ENCODE measurements at regions not wholly inside any gene's neighbourhood (a gene's known extent, or its start where the extent isn't known, plus 50 kb on each side); places are given as distances from the start of the nearest gene placed in this dataset.

- no peak overlapping the region for H3K27ac ChIP-seq (ENCODE audit: low read depth, low read length)
Measured at GRCh38 chr2:12534646-12535263, 182.0 kb upstream of the TRIB2 start.

GRCh38 chr2:12536976-12537375 is 179.8 kb upstream of the TRIB2 start:
- Histone ChIP-seq H3K27ac (ENCODE audit: low read depth, low read length) (no peak overlapping the region), H3K9me3 (ENCODE audit: control insufficient read depth, low read length) (no peaks in the 10 kb centered on the region), H3K4me1 (ENCODE audit: control insufficient read depth, insufficient read depth, low read length) (peaks cover 7% of the 10 kb centered on the region), H3K9ac (ENCODE audit: extremely low read depth, low read length, poor library complexity, severe bottlenecking) (no peak overlapping the region), H3K36me3 (ENCODE audit: control insufficient read depth, insufficient read depth, low read length) (no peaks in the 10 kb centered on the region), H3K4me3 (ENCODE audit: low read length) (no peak overlapping the region), H3K27me3 (ENCODE audit: control insufficient read depth, insufficient read depth, low read length, poor library complexity, severe bottlenecking) (no peaks in the 10 kb centered on the region)
- H3K27ac Mint-ChIP-seq, result no peak overlapping the region
- no peak for DNase-seq
- H3K4me3 Mint-ChIP-seq, result no peak overlapping the region
- no peaks in the 10 kb centered on the region for H3K9me3 Mint-ChIP-seq
- no peak for TF ChIP-seq CTCF (conservative IDR thresholded peaks at IDR 0.05)
- H3K36me3 Mint-ChIP-seq (ENCODE audit: low read depth), result no peaks in the 10 kb centered on the region
- 83 to 99% methylated on average over 1 to 4 of the region's 4 CpGs for WGBS, 2 experiments (ENCODE audit: insufficient coverage in 1 of 2, insufficient read length in 1 of 2)
- H3K4me1 Mint-ChIP-seq, result peaks cover 7% of the 10 kb centered on the region
- no peaks in the 10 kb centered on the region for H3K27me3 Mint-ChIP-seq (ENCODE audit: insufficient read depth)

More at GRCh38 chr2:12534646-12535263, 182.0 kb upstream of the TRIB2 start:
- Histone ChIP-seq H3K4me1 (ENCODE audit: control insufficient read depth, insufficient read depth, low read length) (peaks cover 7% of the 10 kb centered on the region), H3K9me3 (ENCODE audit: control insufficient read depth, low read length) (no peaks in the 10 kb centered on the region), H3K27me3 (ENCODE audit: control insufficient read depth, insufficient read depth, low read length, poor library complexity, severe bottlenecking) (no peaks in the 10 kb centered on the region), H3K4me3 (ENCODE audit: low read length) (no peak overlapping the region), H3K36me3 (ENCODE audit: control insufficient read depth, insufficient read depth, low read length) (no peaks in the 10 kb centered on the region), H3K9ac (ENCODE audit: extremely low read depth, low read length, poor library complexity, severe bottlenecking) (no peak overlapping the region)
- no peak for TF ChIP-seq CTCF (conservative IDR thresholded peaks at IDR 0.05)
- Mint-ChIP-seq H3K27ac (peak overlapping the region; percentile 55), H3K4me3 (no peak overlapping the region), H3K9me3 (no peaks in the 10 kb centered on the region), H3K36me3 (ENCODE audit: low read depth) (no peaks in the 10 kb centered on the region), H3K4me1 (peaks cover 7% of the 10 kb centered on the region), H3K27me3 (ENCODE audit: insufficient read depth) (no peaks in the 10 kb centered on the region)
- no peak for DNase-seq
- 71 to 80% methylated on average over 1 to 3 of the region's 3 CpGs for WGBS, 2 experiments (ENCODE audit: insufficient coverage in 1 of 2, insufficient read length in 1 of 2)

- Histone ChIP-seq H3K27me3 (ENCODE audit: control insufficient read depth, insufficient read depth, low read length, poor library complexity, severe bottlenecking) (no peaks in the 10 kb centered on the region), H3K4me3 (ENCODE audit: low read length) (no peak overlapping the region), H3K36me3 (ENCODE audit: control insufficient read depth, insufficient read depth, low read length) (no peaks in the 10 kb centered on the region), H3K4me1 (ENCODE audit: control insufficient read depth, insufficient read depth, low read length) (no peaks in the 10 kb centered on the region), H3K27ac (ENCODE audit: low read depth, low read length) (no peak overlapping the region), H3K9ac (ENCODE audit: extremely low read depth, low read length, poor library complexity, severe bottlenecking) (no peak overlapping the region), H3K9me3 (ENCODE audit: control insufficient read depth, low read length) (no peaks in the 10 kb centered on the region)
- peaks cover 7% of the 10 kb centered on the region for H3K4me1 Mint-ChIP-seq
- no peak for DNase-seq
- H3K36me3 Mint-ChIP-seq (ENCODE audit: low read depth), result no peaks in the 10 kb centered on the region
- no peak overlapping the region for H3K27ac Mint-ChIP-seq
- H3K27me3 Mint-ChIP-seq (ENCODE audit: insufficient read depth), result no peaks in the 10 kb centered on the region
- TF ChIP-seq CTCF (conservative IDR thresholded peaks at IDR 0.05), result no peak
- 95 to 100% methylated on average over 2 to 3 of the region's 3 CpGs for WGBS, 2 experiments (ENCODE audit: insufficient coverage in 1 of 2, insufficient read length in 1 of 2)
- H3K4me3 Mint-ChIP-seq, result no peak overlapping the region
- H3K9me3 Mint-ChIP-seq, result no peaks in the 10 kb centered on the region
Measured at GRCh38 chr2:12538138-12538694, 178.5 kb upstream of the TRIB2 start.

Data from endodermal cell (in vitro differentiated cells).